CD4-positive, alpha-beta memory T cell (primary cell): ENCODE measurements at regions not wholly inside any gene's neighbourhood (a gene's known extent, or its start where the extent isn't known, plus 50 kb on each side); places are given as distances from the start of the nearest gene placed in this dataset.
"Not testable (repeated sequence)": the region's sequence is repeated elsewhere in the genome, so short reads cannot be mapped to it uniquely, and the experiment has no call there.

Source experiments
- CTCF ChIA-PET: fragments of 350-600 bp; sonication (Branson Sonifier 250); formaldehyde crosslinking; loops from one replicate; lab custom pipeline; 2021; ENCODE audit warnings: inconsistent platforms; ENCODE audit not compliant: partially characterized antibody; lab: Charles Lee
- POLR2A ChIA-PET: fragments of 350-600 bp; sonication (Branson Sonifier 250); formaldehyde crosslinking; loops from one replicate; lab custom pipeline; 2021; ENCODE audit not compliant: partially characterized antibody; lab: Charles Lee
- DNase-seq, 5 donors: peaks; one replicate each; pipeline versions ENCODE4 v3.0.0 to v3.0.0-alpha.2; 2020 to 2022; ENCODE audit warnings: mixed read lengths in 1 of 5
- H3K27ac ChIP-seq: one replicate; pipeline ENCODE4 v1.7.0; 2013; ENCODE audit warnings: low read depth, low read length
- H3K27me3 ChIP-seq: 2 replicates; pipeline ENCODE4 v1.7.0; 2013; ENCODE audit warnings: mild to moderate bottlenecking, low read length, moderate library complexity; ENCODE audit not compliant: insufficient read depth
- H3K36me3 ChIP-seq: 2 replicates; pipeline ENCODE4 v1.7.0; 2013; ENCODE audit warnings: mild to moderate bottlenecking, low read length, moderate library complexity; ENCODE audit not compliant: insufficient read depth
- H3K4me1 ChIP-seq: 2 replicates; pipeline ENCODE4 v1.7.0; 2013; ENCODE audit warnings: mild to moderate bottlenecking, low read length, moderate library complexity; ENCODE audit not compliant: insufficient read depth
- H3K4me3 ChIP-seq, 2 donors: one replicate each; pipeline ENCODE4 v1.7.0; 2013; ENCODE audit warnings: low read length in 2 of 2, mild to moderate bottlenecking in 1 of 2
- H3K9me3 ChIP-seq, 2 donors: one replicate each; pipeline ENCODE4 v1.7.0; 2013; ENCODE audit warnings: low read length in 2 of 2, control low read depth in 1 of 2; ENCODE audit not compliant: control insufficient read depth in 1 of 2
- H3K27ac Mint-ChIP-seq, 7 donors: one replicate each; pipeline ENCODE4 v1.8.0; 2020 to 2021; ENCODE audit warnings: mixed read lengths in 7 of 7, mild to moderate bottlenecking in 6 of 7, inconsistent platforms in 3 of 7, moderate library complexity in 3 of 7
- H3K27me3 Mint-ChIP-seq, 2 donors: one replicate each; pipeline ENCODE4 v1.8.0; 2020 to 2021; ENCODE audit warnings: mixed read lengths in 2 of 2
- H3K36me3 Mint-ChIP-seq, 2 donors: one replicate each; pipeline ENCODE4 v1.8.0; 2020 to 2021; ENCODE audit warnings: mixed read lengths in 2 of 2, inconsistent platforms in 1 of 2, mild to moderate bottlenecking in 1 of 2
- H3K4me1 Mint-ChIP-seq, 4 donors: one replicate each; pipeline ENCODE4 v1.8.0; 2020 to 2021; ENCODE audit warnings: mixed read lengths in 4 of 4, mild to moderate bottlenecking in 1 of 4
- H3K4me3 Mint-ChIP-seq, 8 donors: one replicate each; pipeline ENCODE4 v1.8.0; 2020 to 2021; ENCODE audit warnings: mixed read lengths in 8 of 8, mild to moderate bottlenecking in 7 of 8, moderate library complexity in 6 of 8, inconsistent platforms in 3 of 8
- H3K9me3 Mint-ChIP-seq, 8 donors: one replicate each; pipeline ENCODE4 v1.8.0; 2020 to 2021; ENCODE audit warnings: mixed read lengths in 8 of 8, mild to moderate bottlenecking in 5 of 8, inconsistent platforms in 3 of 8, moderate library complexity in 1 of 8
- intact Hi-C: fragments of 100-400 bp; cut with micrococcal nuclease; formaldehyde crosslinking; loops from one replicate; pipeline ENCODE4 v1.15.1; 2023

- H3K27me3 ChIP-seq, H3K27me3 Mint-ChIP-seq, POLR2A ChIA-PET, H3K36me3 Mint-ChIP-seq, H3K4me1 ChIP-seq, H3K27ac Mint-ChIP-seq, CTCF ChIA-PET, intact Hi-C loops, H3K4me3 Mint-ChIP-seq, H3K9me3 ChIP-seq, H3K4me1 Mint-ChIP-seq, H3K36me3 ChIP-seq, DNase-seq, H3K4me3 ChIP-seq, H3K27ac ChIP-seq: not testable (repeated sequence)
- peaks cover 0 to 22% (median 11%) of the 10 kb centered on the region in 8 donors for H3K9me3 Mint-ChIP-seq
Observed at GRCh38 chr1:74877366-74877765, 144.4 kb downstream of the TYW3 start.

- Histone ChIP-seq H3K27me3 (no peaks in the 10 kb centered on the region), H3K27ac (no peak overlapping the region), H3K9me3 (no peaks in the 10 kb centered on the region), H3K36me3 (no peaks in the 10 kb centered on the region), H3K4me1 (no peaks in the 10 kb centered on the region), H3K4me3 (no peak overlapping the region)
- no peak for DNase-seq
- peaks cover 2 to 9% (median 5%) of the 10 kb centered on the region in 8 donors for H3K9me3 Mint-ChIP-seq
- H3K4me3 Mint-ChIP-seq = no peak overlapping the region
- no peaks in the 10 kb centered on the region for H3K27me3 Mint-ChIP-seq
- ChIA-PET CTCF (no interaction called here), POLR2A (no interaction called here)
- intact Hi-C loops = no loop called here
- H3K4me1 Mint-ChIP-seq = no peaks in the 10 kb centered on the region
- no peak overlapping the region for H3K27ac Mint-ChIP-seq
- H3K36me3 Mint-ChIP-seq = no peaks in the 10 kb centered on the region
Observed at GRCh38 chr1:74895411-74895810, 162.5 kb downstream of the TYW3 start.

GRCh38 chr1:74908131-74908530 is 175.2 kb downstream of the TYW3 start:
- no peaks in the 10 kb centered on the region for H3K4me1 ChIP-seq
- POLR2A ChIA-PET = no interaction called here
- H3K4me1 Mint-ChIP-seq = no peaks in the 10 kb centered on the region
- no peak overlapping the region for H3K27ac Mint-ChIP-seq
- no peaks in the 10 kb centered on the region for H3K36me3 ChIP-seq
- H3K9me3 Mint-ChIP-seq = peaks cover 0 to 4% (median under 1%) of the 10 kb centered on the region in 8 donors
- H3K4me3 Mint-ChIP-seq = no peak overlapping the region
- H3K27ac ChIP-seq = no peak overlapping the region
- CTCF ChIA-PET = no interaction called here
- no peaks in the 10 kb centered on the region for H3K27me3 ChIP-seq
- H3K27me3 Mint-ChIP-seq = no peaks in the 10 kb centered on the region
- H3K4me3 ChIP-seq = no peak overlapping the region
- no peaks in the 10 kb centered on the region for H3K36me3 Mint-ChIP-seq
- DNase-seq = no peak
- intact Hi-C loops = no loop called here
- H3K9me3 ChIP-seq = no peaks in the 10 kb centered on the region

GRCh38 chr1:74908797-74909196 is 175.8 kb downstream of the TYW3 start:
- DNase-seq = no peak
- Histone ChIP-seq H3K9me3 (no peaks in the 10 kb centered on the region), H3K36me3 (no peaks in the 10 kb centered on the region), H3K4me1 (no peaks in the 10 kb centered on the region), H3K27ac (no peak overlapping the region), H3K4me3 (no peak overlapping the region), H3K27me3 (no peaks in the 10 kb centered on the region)
- H3K9me3 Mint-ChIP-seq = peaks cover 0 to 10% (median 1%) of the 10 kb centered on the region in 8 donors
- no peak overlapping the region for H3K27ac Mint-ChIP-seq
- no peaks in the 10 kb centered on the region for H3K27me3 Mint-ChIP-seq
- intact Hi-C loops = no loop called here
- no peaks in the 10 kb centered on the region for H3K4me1 Mint-ChIP-seq
- ChIA-PET POLR2A (no interaction called here), CTCF (no interaction called here)
- no peak overlapping the region for H3K4me3 Mint-ChIP-seq
- no peaks in the 10 kb centered on the region for H3K36me3 Mint-ChIP-seq

- Mint-ChIP-seq H3K27ac (no peak overlapping the region), H3K27me3 (no peaks in the 10 kb centered on the region), H3K4me1 (no peaks in the 10 kb centered on the region), H3K36me3 (peaks cover 0 to 1% of the 10 kb centered on the region in 2 donors), H3K9me3 (peaks cover 5 to 45% (median 28%) of the 10 kb centered on the region in 8 donors), H3K4me3 (no peak overlapping the region)
- no peak overlapping the region for H3K27ac ChIP-seq
- no peak overlapping the region for H3K4me3 ChIP-seq
- H3K4me1 ChIP-seq = no peaks in the 10 kb centered on the region
- intact Hi-C loops = no loop called here
- H3K9me3 ChIP-seq = no peaks in the 10 kb centered on the region
- H3K27me3 ChIP-seq = no peaks in the 10 kb centered on the region
- H3K36me3 ChIP-seq = no peaks in the 10 kb centered on the region
- DNase-seq = no peak
- ChIA-PET POLR2A (no interaction called here), CTCF (no interaction called here)
Observed at GRCh38 chr1:74913978-74914377, 181.0 kb downstream of the TYW3 start.

GRCh38 chr1:74933500-74933899 is 200.5 kb downstream of the TYW3 start:
- H3K27ac Mint-ChIP-seq = no peak overlapping the region
- intact Hi-C loops = no loop called here
- peaks cover 0 to 10% (median 2%) of the 10 kb centered on the region in 8 donors for H3K9me3 Mint-ChIP-seq
- ChIA-PET CTCF (interaction anchor here (1.0 kb wide), 1 partner anchor 13 kb away, joined by 3 read pairs; no protein-coding TSS in a partner anchor), POLR2A (no interaction called here)
- Histone ChIP-seq H3K27me3 (no peaks in the 10 kb centered on the region), H3K27ac (no peak overlapping the region), H3K9me3 (no peaks in the 10 kb centered on the region), H3K4me1 (no peaks in the 10 kb centered on the region), H3K36me3 (no peaks in the 10 kb centered on the region), H3K4me3 (no peak overlapping the region)
- no peaks in the 10 kb centered on the region for H3K27me3 Mint-ChIP-seq
- H3K4me3 Mint-ChIP-seq = no peak overlapping the region
- no peaks in the 10 kb centered on the region for H3K36me3 Mint-ChIP-seq
- H3K4me1 Mint-ChIP-seq = no peaks in the 10 kb centered on the region
- DNase-seq = no peak

- H3K27me3 ChIP-seq = no peaks in the 10 kb centered on the region
- H3K27ac ChIP-seq = no peak overlapping the region
- H3K27me3 Mint-ChIP-seq = no peaks in the 10 kb centered on the region
- CTCF ChIA-PET = no interaction called here
- no peak for DNase-seq
- no peaks in the 10 kb centered on the region for H3K36me3 ChIP-seq
- intact Hi-C loops = no loop called here
- no peaks in the 10 kb centered on the region for H3K4me1 Mint-ChIP-seq
- POLR2A ChIA-PET = no interaction called here
- no peaks in the 10 kb centered on the region for H3K36me3 Mint-ChIP-seq
- H3K4me3 Mint-ChIP-seq = no peak overlapping the region
- no peaks in the 10 kb centered on the region for H3K4me1 ChIP-seq
- no peak overlapping the region for H3K4me3 ChIP-seq
- H3K27ac Mint-ChIP-seq = no peak overlapping the region
- peaks cover 0 to 3% (median 0%) of the 10 kb centered on the region in 8 donors for H3K9me3 Mint-ChIP-seq
- H3K9me3 ChIP-seq = no peaks in the 10 kb centered on the region
Observed at GRCh38 chr1:74935446-74935845, 198.7 kb upstream of the LHX8 start.

- no peak overlapping the region for H3K27ac ChIP-seq
- H3K9me3 ChIP-seq = no peaks in the 10 kb centered on the region
- DNase-seq = no peak
- H3K27me3 ChIP-seq = no peaks in the 10 kb centered on the region
- H3K4me3 ChIP-seq = no peak overlapping the region
- Mint-ChIP-seq H3K27me3 (no peaks in the 10 kb centered on the region), H3K4me3 (no peak overlapping the region), H3K27ac (no peak overlapping the region), H3K36me3 (no peaks in the 10 kb centered on the region), H3K9me3 (peaks cover 0 to 5% (median 2%) of the 10 kb centered on the region in 8 donors), H3K4me1 (no peaks in the 10 kb centered on the region)
- no peaks in the 10 kb centered on the region for H3K36me3 ChIP-seq
- CTCF ChIA-PET = no interaction called here
- POLR2A ChIA-PET = no interaction called here
- intact Hi-C loops = no loop called here
- H3K4me1 ChIP-seq = no peaks in the 10 kb centered on the region
Observed at GRCh38 chr1:74937176-74937575, 197.0 kb upstream of the LHX8 start.
